ENCODE measurements at regions not wholly inside any gene's neighbourhood (a gene's known extent, or its start where the extent isn't known, plus 50 kb on each side); places are given as distances from the start of the nearest gene placed in this dataset.

DNA sequence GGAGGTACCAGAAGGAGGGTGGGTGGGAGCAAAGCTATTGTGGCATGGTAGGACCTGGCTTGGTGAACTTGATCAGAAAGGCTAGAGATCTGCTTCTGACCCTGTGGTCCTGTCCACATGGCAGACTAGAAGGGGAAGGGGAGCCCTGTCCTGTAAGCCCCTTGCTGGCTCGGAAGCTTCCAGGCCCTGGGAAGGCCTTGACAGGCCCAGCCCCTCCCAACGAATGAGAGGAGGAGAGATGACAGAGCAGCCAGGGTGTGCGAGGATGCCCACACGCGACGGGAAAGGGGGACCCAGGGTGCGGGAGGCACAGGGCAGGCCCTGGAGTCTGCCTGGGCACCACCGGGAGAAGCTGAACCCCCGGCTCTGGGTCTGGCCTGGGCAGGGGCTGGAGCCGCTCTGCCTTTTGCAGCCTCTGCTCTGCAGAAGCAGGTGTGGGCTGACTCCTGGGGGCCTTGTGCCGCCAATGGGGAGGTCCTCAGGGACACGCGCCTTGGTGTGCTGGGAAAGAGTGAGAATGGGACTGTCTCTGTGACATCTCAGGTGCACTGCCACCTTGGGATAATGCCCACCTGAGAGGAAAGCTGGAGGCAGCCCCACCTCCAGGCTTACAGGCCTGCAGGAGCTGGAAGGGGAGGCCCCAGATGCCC, 1447.5 kb downstream of the BRD1 start:
- Mint-ChIP-seq H3K36me3 (no peaks in the 10 kb centered on the region), H3K27ac (no peak overlapping the region)
- ATAC-seq (ENCODE audit: low read depth), result no peak

GRCh38 chr22:48379371-48379770, 1448.3 kb downstream of the BRD1 start:
- no peak for DNase-seq (ENCODE audit: low spot score in 2 of 2)
- Mint-ChIP-seq H3K9me3 (no peaks in the 10 kb centered on the region), H3K4me1 (no peaks in the 10 kb centered on the region), H3K36me3 (no peaks in the 10 kb centered on the region), H3K4me3 (no peak overlapping the region), H3K27me3 (peaks cover 6% of the 10 kb centered on the region), H3K27ac (no peak overlapping the region)
- no peak for ATAC-seq (ENCODE audit: low read depth)

More for the DNA sequence above, 1447.5 kb downstream of the BRD1 start:
- Mint-ChIP-seq H3K9me3 (peaks cover 3% of the 10 kb centered on the region), H3K4me3 (no peak overlapping the region), H3K27me3 (peaks cover 6% of the 10 kb centered on the region), H3K4me1 (no peaks in the 10 kb centered on the region)
- DNase-seq (ENCODE audit: low spot score in 2 of 2), result no peak

DNA sequence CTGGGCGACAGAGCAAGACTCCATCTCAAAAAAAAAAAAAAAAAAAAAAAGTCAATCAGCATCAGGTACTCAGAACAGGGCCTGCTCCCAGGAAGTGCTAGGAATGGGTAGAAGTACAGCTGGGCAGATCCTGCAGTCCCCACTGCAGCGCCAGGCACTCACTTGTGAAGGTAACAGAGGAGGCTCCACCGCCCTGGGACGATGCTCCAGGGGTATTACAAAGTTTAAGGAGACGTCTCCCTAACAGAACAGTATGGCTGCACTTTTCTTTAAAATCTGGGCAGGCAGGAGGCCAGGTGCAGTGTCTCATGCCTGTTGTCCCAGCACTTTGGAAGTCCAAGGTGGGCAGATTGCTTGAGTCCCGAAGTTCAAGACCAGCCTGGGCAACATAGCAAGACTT, 1449.0 kb downstream of the BRD1 start:
- DNase-seq (ENCODE audit: low spot score in 2 of 2), result no peak
- Mint-ChIP-seq H3K36me3 (no peaks in the 10 kb centered on the region), H3K27me3 (peaks cover 9% of the 10 kb centered on the region), H3K9me3 (no peaks in the 10 kb centered on the region), H3K4me3 (no peak overlapping the region), H3K27ac (no peak overlapping the region), H3K4me1 (no peaks in the 10 kb centered on the region)
- ATAC-seq (ENCODE audit: low read depth), result no peak

- no peaks in the 10 kb centered on the region for H3K36me3 Mint-ChIP-seq
- H3K4me1 Mint-ChIP-seq, result no peaks in the 10 kb centered on the region
- no peaks in the 10 kb centered on the region for H3K9me3 Mint-ChIP-seq
- H3K27ac Mint-ChIP-seq, result no peak overlapping the region
- H3K27me3 Mint-ChIP-seq, result peaks cover 9% of the 10 kb centered on the region
- DNase-seq (ENCODE audit: low spot score in 2 of 2), result no peak
- no peak for ATAC-seq (ENCODE audit: low read depth)
- no peak overlapping the region for H3K4me3 Mint-ChIP-seq
Observed at GRCh38 chr22:48376936-48377712, 1450.5 kb downstream of the BRD1 start.

DNA sequence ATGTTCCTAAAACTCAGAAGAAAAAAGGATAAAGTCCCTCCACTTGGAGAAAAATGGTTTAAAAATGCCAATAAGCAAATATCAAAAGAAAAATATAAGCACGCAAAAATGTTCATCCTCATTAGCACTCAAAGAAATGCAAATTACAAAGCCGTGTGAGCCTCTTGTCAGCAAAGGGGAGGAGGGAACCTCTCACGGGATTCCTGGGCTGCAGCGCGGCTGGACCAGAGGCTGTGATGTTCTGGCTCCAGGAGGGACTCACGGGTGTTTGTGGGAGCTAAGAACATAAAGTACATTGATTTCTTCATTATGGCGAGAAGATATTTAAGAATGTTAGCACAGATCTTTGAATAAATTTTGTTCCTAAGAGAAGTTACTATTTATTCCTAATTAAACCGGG, 1451.2 kb downstream of the BRD1 start:
- H3K27me3 Mint-ChIP-seq, result peaks cover 10% of the 10 kb centered on the region

GRCh38 chr22:48373626-48374173, 1454.0 kb downstream of the BRD1 start:
- no peak for DNase-seq (ENCODE audit: low spot score in 2 of 2)
- Mint-ChIP-seq H3K36me3 (no peaks in the 10 kb centered on the region), H3K9me3 (no peaks in the 10 kb centered on the region), H3K4me3 (no peak overlapping the region), H3K27me3 (peaks cover 11% of the 10 kb centered on the region), H3K27ac (no peak overlapping the region), H3K4me1 (no peaks in the 10 kb centered on the region)
- no peak for ATAC-seq (ENCODE audit: low read depth)

More for the DNA sequence above, 1451.2 kb downstream of the BRD1 start:
- H3K4me1 Mint-ChIP-seq, result no peaks in the 10 kb centered on the region
- no peak overlapping the region for H3K27ac Mint-ChIP-seq
- H3K4me3 Mint-ChIP-seq, result no peak overlapping the region
- no peaks in the 10 kb centered on the region for H3K36me3 Mint-ChIP-seq
- no peak for DNase-seq (ENCODE audit: low spot score in 2 of 2)
- H3K9me3 Mint-ChIP-seq, result no peaks in the 10 kb centered on the region
- ATAC-seq (ENCODE audit: low read depth), result no peak

- Mint-ChIP-seq H3K4me1 (no peaks in the 10 kb centered on the region), H3K27me3 (peaks cover 12% of the 10 kb centered on the region), H3K9me3 (peaks cover 2% of the 10 kb centered on the region), H3K27ac (no peak overlapping the region), H3K36me3 (no peaks in the 10 kb centered on the region), H3K4me3 (no peak overlapping the region)
- ATAC-seq (ENCODE audit: low read depth) (no peak), DNase-seq (ENCODE audit: low spot score in 2 of 2) (no peak)
Observed at GRCh38 chr22:48372390-48372789, 1455.3 kb downstream of the BRD1 start.

DNA sequence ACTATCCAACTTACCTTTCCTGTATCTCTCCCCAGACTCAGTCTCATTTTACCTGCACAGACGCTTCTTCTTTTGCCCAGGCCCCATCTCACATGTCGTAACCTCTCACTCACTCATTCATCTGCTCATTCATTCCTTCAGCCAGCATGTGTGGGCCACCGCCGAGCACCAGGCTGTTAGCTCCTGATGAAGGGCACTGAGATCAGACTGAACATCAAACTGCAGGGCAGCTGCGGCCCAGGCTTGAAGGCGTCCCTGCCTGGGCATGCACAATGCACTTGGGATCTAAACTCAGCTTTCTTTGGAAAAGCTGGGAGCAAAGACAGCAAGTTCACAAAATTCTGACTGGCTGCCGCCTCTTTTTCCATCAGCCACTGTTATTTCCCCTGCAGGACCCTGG, 1456.3 kb downstream of the BRD1 start:
- peaks cover 2% of the 10 kb centered on the region for H3K9me3 Mint-ChIP-seq
- H3K4me3 Mint-ChIP-seq, result no peak overlapping the region
- ATAC-seq (ENCODE audit: low read depth), result no peak
- peaks cover 10% of the 10 kb centered on the region for H3K27me3 Mint-ChIP-seq
- H3K4me1 Mint-ChIP-seq, result no peaks in the 10 kb centered on the region
- H3K27ac Mint-ChIP-seq, result no peak overlapping the region
- no peak for DNase-seq (ENCODE audit: low spot score in 2 of 2)
- H3K36me3 Mint-ChIP-seq, result no peaks in the 10 kb centered on the region

GRCh38 chr22:48370508-48371325, 1457.0 kb downstream of the BRD1 start:
- no peaks in the 10 kb centered on the region for H3K4me1 Mint-ChIP-seq
- H3K9me3 Mint-ChIP-seq, result peaks cover 2% of the 10 kb centered on the region
- no peak overlapping the region for H3K4me3 Mint-ChIP-seq
- no peak for DNase-seq (ENCODE audit: low spot score in 2 of 2)
- H3K27me3 Mint-ChIP-seq, result peaks cover 10% of the 10 kb centered on the region
- no peaks in the 10 kb centered on the region for H3K36me3 Mint-ChIP-seq
- H3K27ac Mint-ChIP-seq, result no peak overlapping the region
- no peak for ATAC-seq (ENCODE audit: low read depth)

DNA sequence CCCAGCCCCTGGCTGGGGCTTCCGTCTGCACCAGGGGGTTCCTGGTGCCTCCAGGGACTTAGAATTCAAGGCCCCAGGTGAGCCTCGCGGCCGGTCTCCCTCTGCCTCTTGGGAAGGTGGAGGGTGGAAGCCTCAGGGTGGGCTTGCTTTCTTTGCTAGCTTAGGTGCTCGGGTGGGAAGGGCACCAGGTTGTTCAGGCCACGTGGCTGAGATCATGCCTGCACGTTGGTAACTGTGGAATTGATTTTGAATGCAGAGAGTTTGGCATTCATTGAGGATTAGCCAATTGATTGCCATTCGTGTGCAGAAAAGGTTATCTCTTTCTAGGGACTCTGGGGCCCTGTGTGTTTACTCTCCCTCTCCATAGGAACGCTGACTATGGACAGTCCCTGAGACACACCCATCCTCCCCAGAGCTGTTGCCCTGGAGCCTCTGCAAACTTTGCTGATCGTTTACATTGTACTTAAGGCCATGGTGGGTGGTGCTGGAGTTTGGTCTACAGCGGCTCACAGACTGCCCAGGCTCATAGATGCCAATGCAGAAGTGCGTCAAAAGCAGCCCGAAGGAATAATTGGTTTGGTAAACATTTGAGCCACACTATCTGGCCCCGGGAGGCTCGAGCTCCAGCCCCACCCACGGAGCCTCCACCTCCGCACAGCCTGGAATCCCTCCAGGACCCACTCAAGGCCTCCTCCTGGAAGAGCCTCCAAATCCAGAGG, 1457.7 kb downstream of the BRD1 start:
- Mint-ChIP-seq H3K4me1 (no peaks in the 10 kb centered on the region), H3K27me3 (peaks cover 8% of the 10 kb centered on the region), H3K36me3 (no peaks in the 10 kb centered on the region), H3K9me3 (peaks cover 2% of the 10 kb centered on the region), H3K27ac (no peak overlapping the region), H3K4me3 (no peak overlapping the region)
- DNase-seq (ENCODE audit: low spot score in 2 of 2) (no peak), ATAC-seq (ENCODE audit: low read depth) (no peak)

DNA sequence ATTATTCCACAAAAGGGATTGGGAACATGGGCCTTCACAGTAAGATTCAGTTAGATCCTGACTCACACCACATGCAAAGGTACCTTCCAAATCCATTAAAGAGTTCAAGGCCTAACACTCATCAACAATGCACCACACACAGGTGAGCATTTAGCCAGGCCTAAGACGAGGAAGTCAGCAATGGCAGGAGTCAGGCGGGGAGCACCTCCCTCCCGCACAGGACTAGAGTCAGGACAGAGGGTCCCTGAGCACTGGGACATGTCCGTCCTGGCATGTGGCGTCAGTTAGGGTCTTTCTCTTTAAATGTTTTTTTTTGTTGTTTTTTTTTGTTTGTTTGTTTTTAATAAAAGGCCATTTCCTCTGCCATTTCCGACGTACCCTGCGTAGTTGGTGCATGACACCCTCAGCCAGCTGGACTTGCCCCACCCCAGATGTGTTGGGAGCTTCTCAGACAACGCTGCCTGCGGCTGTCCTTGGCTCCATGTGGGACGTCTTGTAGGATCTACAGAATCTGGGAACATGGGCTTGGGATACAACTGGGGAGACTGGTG, 1458.6 kb downstream of the BRD1 start:
- DNase-seq (ENCODE audit: low spot score in 2 of 2) (no peak), ATAC-seq (ENCODE audit: low read depth) (no peak)
- Mint-ChIP-seq H3K4me1 (no peaks in the 10 kb centered on the region), H3K4me3 (no peak overlapping the region), H3K27ac (no peak overlapping the region), H3K9me3 (peaks cover 2% of the 10 kb centered on the region), H3K27me3 (peaks cover 7% of the 10 kb centered on the region), H3K36me3 (no peaks in the 10 kb centered on the region)

GRCh38 chr22:48367731-48368130, 1459.9 kb downstream of the BRD1 start:
- Mint-ChIP-seq H3K27ac (no peak overlapping the region), H3K27me3 (peaks cover 5% of the 10 kb centered on the region), H3K36me3 (no peaks in the 10 kb centered on the region), H3K4me1 (no peaks in the 10 kb centered on the region), H3K9me3 (peaks cover 2% of the 10 kb centered on the region), H3K4me3 (no peak overlapping the region)
- DNase-seq (ENCODE audit: low spot score in 2 of 2) (no peak), ATAC-seq (ENCODE audit: low read depth) (no peak)

GRCh38 chr22:48366591-48366990, 1461.1 kb downstream of the BRD1 start:
- Mint-ChIP-seq H3K9me3 (peaks cover 2% of the 10 kb centered on the region), H3K4me1 (no peaks in the 10 kb centered on the region), H3K36me3 (no peaks in the 10 kb centered on the region), H3K27ac (no peak overlapping the region), H3K27me3 (peaks cover 5% of the 10 kb centered on the region), H3K4me3 (no peak overlapping the region)
- no peak for DNase-seq (ENCODE audit: low spot score in 2 of 2)
- no peak for ATAC-seq (ENCODE audit: low read depth)
